ENCODE measurements at regions not wholly inside any gene's neighbourhood (a gene's known extent, or its start where the extent isn't known, plus 50 kb on each side); places are given as distances from the start of the nearest gene placed in this dataset.
A peak's percentile ranks its signal among the peaks of the same experiment; 100 is the strongest.
"Not testable (repeated sequence)": the region's sequence is repeated elsewhere in the genome, so short reads cannot be mapped to it uniquely, and the experiment has no call there.

GRCh38 chr2:430291-431040 lies 142.6 kb upstream of the ALKAL2 start:
- Histone ChIP-seq H3K9me3 (replicated peaks in 1 of 3) (no peaks in the 10 kb centered on the region), H3K4me3 (no peak overlapping the region), H3K4me1 (replicated peaks in 1 of 2) (no peaks in the 10 kb centered on the region), H3K27ac (no peak overlapping the region), H3K36me3 (replicated peaks in 1 of 2) (no peaks in the 10 kb centered on the region), H3K27me3 (no peaks in the 10 kb centered on the region)
- intact Hi-C loops (cut with DNase I) = no loop called here
- TF ChIP-seq POLR2A (IDR thresholded peaks at IDR 0.05) (no peak), CTCF (IDR thresholded peaks at IDR 0.05) (no peak)
- DNase-seq = no peak
- WGBS, 4 donors = 61 to 69% (median 67%) methylated on average over 18 to 20 of the region's 20 CpGs

- Histone ChIP-seq H3K4me1 (replicated peaks in 1 of 2) (no peaks in the 10 kb centered on the region), H3K9me3 (replicated peaks in 1 of 3) (no peaks in the 10 kb centered on the region)
- WGBS, 4 donors = 68 to 80% (median 76%) methylated on average over 19 of the region's 19 CpGs
These were observed 141.8 kb upstream of the ALKAL2 start for GRCh38 chr2:429575-430254.

GRCh38 chr2:429142-429541 lies 141.3 kb upstream of the ALKAL2 start:
- H3K36me3 ChIP-seq (replicated peaks in 1 of 2) = no peaks in the 10 kb centered on the region
- no peaks in the 10 kb centered on the region for H3K4me1 ChIP-seq (replicated peaks in 1 of 2)
- H3K27me3 ChIP-seq = no peaks in the 10 kb centered on the region
- H3K9me3 ChIP-seq (replicated peaks in 1 of 3) = no peaks in the 10 kb centered on the region
- 88 to 94% (median 91%) methylated on average over 7 of the region's 7 CpGs for WGBS, 4 donors
- H3K27ac ChIP-seq = no peak overlapping the region
- no peak overlapping the region for H3K4me3 ChIP-seq
- TF ChIP-seq CTCF (IDR thresholded peaks at IDR 0.05) = no peak
- TF ChIP-seq POLR2A (IDR thresholded peaks at IDR 0.05) = no peak
- intact Hi-C loops (cut with DNase I) = no loop called here
- peak in 1 of 7 donors; percentile 30 for DNase-seq

More at GRCh38 chr2:429575-430254, 141.8 kb upstream of the ALKAL2 start:
- no peak overlapping the region for H3K4me3 ChIP-seq
- H3K36me3 ChIP-seq (replicated peaks in 1 of 2) = no peaks in the 10 kb centered on the region
- intact Hi-C loops (cut with DNase I) = no loop called here
- no peak for DNase-seq
- TF ChIP-seq POLR2A (IDR thresholded peaks at IDR 0.05) (no peak), CTCF (IDR thresholded peaks at IDR 0.05) (no peak)
- H3K27me3 ChIP-seq = no peaks in the 10 kb centered on the region
- H3K27ac ChIP-seq = no peak overlapping the region

- Histone ChIP-seq H3K27ac (no peak overlapping the region), H3K4me3 (no peak overlapping the region), H3K27me3 (no peaks in the 10 kb centered on the region), H3K9me3 (replicated peaks in 1 of 3) (no peaks in the 10 kb centered on the region), H3K4me1 (replicated peaks in 1 of 2) (no peaks in the 10 kb centered on the region), H3K36me3 (replicated peaks in 1 of 2) (no peaks in the 10 kb centered on the region)
- no peak for TF ChIP-seq POLR2A (IDR thresholded peaks at IDR 0.05)
- no peak for TF ChIP-seq CTCF (IDR thresholded peaks at IDR 0.05)
- intact Hi-C loops (cut with DNase I) = no loop called here
- peak in 1 of 7 donors; percentile 17 for DNase-seq
- WGBS, 4 donors = 84 to 91% (median 88%) methylated on average over 3 to 7 of the region's 7 CpGs
These were observed 140.7 kb upstream of the ALKAL2 start for GRCh38 chr2:428591-428990.

GRCh38 chr2:426696-427095 lies 138.8 kb upstream of the ALKAL2 start:
- H3K36me3 ChIP-seq (replicated peaks in 1 of 2); H3K9me3 ChIP-seq (replicated peaks in 1 of 3); H3K4me3 ChIP-seq; intact Hi-C loops (cut with DNase I); H3K27me3 ChIP-seq; H3K4me1 ChIP-seq (replicated peaks in 1 of 2); H3K27ac ChIP-seq; DNase-seq: not testable (repeated sequence)
- WGBS, 4 donors = 91 to 95% (median 94%) methylated on average over 8 to 46 of the region's 47 CpGs; no CpG with 5 or more reads in 1 of the 4 donors
